Pancreas (tissue), 10 donors: ENCODE measurements at regions not wholly inside any gene's neighbourhood (a gene's known extent, or its start where the extent isn't known, plus 50 kb on each side); places are given as distances from the start of the nearest gene placed in this dataset.

Experiments
- ATAC-seq, 4 donors: fragments of 200-7000 bp; cut with Tn5 transposase; one replicate each; pipeline versions ENCODE4 v1.8.0 to v1.9.1; 2020; ENCODE audit warnings: mild to moderate bottlenecking in 4 of 4, moderate library complexity in 4 of 4
- DNase-seq, 6 donors: peaks; one replicate each; pipeline ENCODE4 v3.0.0-alpha.2; 2020
- FAIRE-seq: peaks from 2 replicates; lab custom pipeline; 2012; peaks lifted over from hg19 to GRCh38; lab: Jason Lieb, UNC
- H3K27ac ChIP-seq, 4 donors: fragments of 200-600 bp; sonication (generic); 1 replicate in 3 of 4; 2 replicates in 1 of 4; pipeline versions ENCODE4 v1.5.0 to v1.8.0; 2020
- H3K27me3 ChIP-seq, 4 donors: fragments of 200-600 bp; one replicate each; pipeline ENCODE4 v1.8.0; 2021
- H3K36me3 ChIP-seq, 3 donors: fragments of 200-600 bp; sonication (generic) in 1 of 3; one replicate each; pipeline versions ENCODE4 v1.5.0 to v1.8.0; 2020 to 2021
- H3K4me1 ChIP-seq, 3 donors: fragments of 200-600 bp; one replicate each; pipeline ENCODE4 v1.8.0; 2021
- H3K4me3 ChIP-seq, 4 donors: fragments of 200-600 bp; sonication (generic) in 2 of 4; one replicate each; pipeline versions ENCODE4 v1.5.0 to v1.8.0; 2020 to 2021
- H3K9me3 ChIP-seq, 4 donors: fragments of 200-600 bp; one replicate each; pipeline ENCODE4 v1.8.0; 2021
- CTCF ChIP-seq, 4 donors: fragments of 200-600 bp; sonication (generic) in 3 of 4; IDR thresholded peaks; one replicate each; pipeline versions ENCODE4 v1.5.0 to v1.8.0; 2021; ENCODE audit warnings: antibody characterized with exemption in 4 of 4
- WGBS, 2 donors: extraction: QIAGEN DNeasy Blood & Tissue Kit; methylation state at CpG; one replicate each; pipeline ENCODE4 v1.1.7; 2013; 5-methylcytosine and 5-hydroxymethylcytosine counted together
- intact Hi-C, 3 donors: fragments of 100-400 bp; cut with DNase I; formaldehyde crosslinking; loops; one replicate each; pipeline versions ENCODE4 v1.11.1 to v1.14.2; 2022
- donor health status: healthy with polysubstance abuse.
- donor health status: DM: no; HTN: no; CAD: no; lungs with moderate emphysema.
- donor health status: DM: no; HTN: no; CAD: no.
- donor health status: control.
- donor health status: control.
- donor health status: Bipolar disorder and iron deficiency.
- donor health status: DM: yes; HTN: yes; CAD: no.
- donor health status: DM: no; HTN: no; CAD: no.
- donor health status: DM: no; HTN: no; CAD: no.
- donor health status: DM: yes; HTN: yes; CAD: no.

GRCh38 chr2:124988111-124988510 lies 963.0 kb downstream of the CNTNAP5 start:
- intact Hi-C loops: no loop called here
- ATAC-seq: no peak

GRCh38 chr2:124988794-124989193 lies 963.7 kb downstream of the CNTNAP5 start:
- Histone ChIP-seq H3K9me3 (no peaks in the 10 kb centered on the region), H3K4me3 (no peak overlapping the region), H3K27ac (no peak overlapping the region), H3K27me3 (no peaks in the 10 kb centered on the region), H3K4me1 (no peaks in the 10 kb centered on the region), H3K36me3 (no peaks in the 10 kb centered on the region)
- TF ChIP-seq CTCF (IDR thresholded peaks at IDR 0.05): no peak
- DNase-seq: no peak
- ATAC-seq: no peak
- FAIRE-seq: no peak
- intact Hi-C loops: no loop called here
- 85 to 92% methylated on average over 3 of the region's 3 CpGs for WGBS, 2 donors

More at GRCh38 chr2:124988111-124988510, 963.0 kb downstream of the CNTNAP5 start:
- Histone ChIP-seq H3K4me3 (no peak overlapping the region), H3K27ac (no peak overlapping the region), H3K36me3 (no peaks in the 10 kb centered on the region), H3K27me3 (no peaks in the 10 kb centered on the region), H3K9me3 (no peaks in the 10 kb centered on the region), H3K4me1 (no peaks in the 10 kb centered on the region)
- DNase-seq: no peak
- FAIRE-seq: no peak
- no peak for TF ChIP-seq CTCF (IDR thresholded peaks at IDR 0.05)
- WGBS, 2 donors: 90 to 98% methylated on average over 2 of the region's 2 CpGs

- no peak overlapping the region for H3K27ac ChIP-seq
- DNase-seq: no peak
- 71 to 77% methylated on average over 4 of the region's 4 CpGs for WGBS, 2 donors
- TF ChIP-seq CTCF (IDR thresholded peaks at IDR 0.05): no peak
- no peak for FAIRE-seq
- no peak for ATAC-seq
- H3K27me3 ChIP-seq: no peaks in the 10 kb centered on the region
- H3K36me3 ChIP-seq: no peaks in the 10 kb centered on the region
- intact Hi-C loops: no loop called here
- H3K4me3 ChIP-seq: no peak overlapping the region
- no peaks in the 10 kb centered on the region for H3K9me3 ChIP-seq
- H3K4me1 ChIP-seq: no peaks in the 10 kb centered on the region
These were observed 968.7 kb downstream of the CNTNAP5 start for GRCh38 chr2:124993809-124994208.

GRCh38 chr2:124995185-124995912 lies 970.3 kb downstream of the CNTNAP5 start:
- ATAC-seq: no peak
- Histone ChIP-seq H3K4me3 (no peak overlapping the region), H3K27ac (no peak overlapping the region), H3K9me3 (no peaks in the 10 kb centered on the region), H3K27me3 (no peaks in the 10 kb centered on the region), H3K4me1 (no peaks in the 10 kb centered on the region), H3K36me3 (no peaks in the 10 kb centered on the region)
- DNase-seq: no peak
- FAIRE-seq: no peak
- TF ChIP-seq CTCF (IDR thresholded peaks at IDR 0.05): no peak
- intact Hi-C loops: no loop called here
- 74 to 85% methylated on average over 6 of the region's 6 CpGs for WGBS, 2 donors

GRCh38 chr2:124996406-124996805 lies 971.3 kb downstream of the CNTNAP5 start:
- Histone ChIP-seq H3K4me3 (no peak overlapping the region), H3K27me3 (no peaks in the 10 kb centered on the region), H3K9me3 (no peaks in the 10 kb centered on the region), H3K36me3 (no peaks in the 10 kb centered on the region), H3K27ac (no peak overlapping the region), H3K4me1 (no peaks in the 10 kb centered on the region)
- ATAC-seq (no peak), FAIRE-seq (no peak), DNase-seq (no peak)
- no peak for TF ChIP-seq CTCF (IDR thresholded peaks at IDR 0.05)
- intact Hi-C loops: no loop called here
